HCT116 (cell line): ENCODE measurements at regions not wholly inside any gene's neighbourhood (a gene's known extent, or its start where the extent isn't known, plus 50 kb on each side); places are given as distances from the start of the nearest gene placed in this dataset.

Experiments used
- ATAC-seq: fragments of 200-7000 bp; cut with Tn5 transposase; 2 replicates; pipeline ENCODE4 v1.9.1; 2020; ENCODE audit warnings: mild to moderate bottlenecking, moderate library complexity
- BruUV-seq: library from RNA; stranded (reverse); fragments of 400-500 nt; replicated peaks from 2 replicates; lab custom pipeline; 2021; lab: Mats Ljungman, UMichigan
- CTCF ChIA-PET: fragments of 300-600 bp; sonication (Branson Sonifier 250); formaldehyde crosslinking; loops from one replicate; lab custom pipeline; 2021; ENCODE audit warnings: antibody characterized with exemption; lab: Charles Lee
- POLR2A ChIA-PET: fragments of 300-600, 350-600 bp; sonication (Branson Sonifier 250); formaldehyde crosslinking; loops from one replicate; lab custom pipeline; 2021; ENCODE audit warnings: antibody characterized with exemption; lab: Charles Lee
- RAD21 ChIA-PET, 2 experiments: fragments of 300-600 bp; sonication (Branson Sonifier 250); formaldehyde crosslinking; loops; one replicate each; lab custom pipeline; 2023; ENCODE audit warnings: low total read pairs in 2 of 2; ENCODE audit not compliant: uncharacterized antibody in 2 of 2, unreplicated experiment in 2 of 2, low non-redundant PET in 1 of 2; lab: Charles Lee
- DNase-seq: peaks from one replicate; pipeline ENCODE4 v3.0.0-alpha.2; 2010; ENCODE audit warnings: low read depth, low spot score
- H2AFZ ChIP-seq: fragments of 200-600 bp; shearing (Covaris generic), sonication (generic); 2 replicates; pipeline ENCODE4 v1.6.1; 2017; ENCODE audit warnings: low read depth, mixed run types, mixed read lengths, antibody characterized with exemption, low read length; ENCODE audit not compliant: poor library complexity, severe bottlenecking
- H3K27ac ChIP-seq: 2 replicates; pipeline ENCODE4 v1.5.1; 2012; ENCODE audit warnings: low read depth, low read length
- H3K27me3 ChIP-seq: fragments of 200-600 bp; sonication (generic); 2 replicates; pipeline ENCODE4 v1.6.1; 2016; ENCODE audit warnings: mixed run types, low read length, mixed read lengths; ENCODE audit not compliant: insufficient read depth
- H3K36me3 ChIP-seq, 2 experiments: fragments of 200-500 bp in 1 of 2; fragments of 200-600 bp in 1 of 2; sonication (Bioruptor generic) in 1 of 2; sonication (generic) in 1 of 2; 2 replicates each; pipeline versions ENCODE4 v1.5.1 to v1.6.1; 2014 to 2016; ENCODE audit warnings: low read length in 2 of 2, inconsistent platforms in 1 of 2, mixed read lengths in 1 of 2, mixed run types in 1 of 2; ENCODE audit not compliant: insufficient read depth in 2 of 2, control insufficient read depth in 1 of 2
- H3K4me1 ChIP-seq, 2 experiments: fragments of 200-600 bp in 1 of 2; sonication (generic) in 1 of 2; 2 replicates each; pipeline versions ENCODE4 v1.5.1 to v1.6.1; 2012 to 2017; ENCODE audit warnings: low read length in 2 of 2, inconsistent platforms in 1 of 2, mild to moderate bottlenecking in 1 of 2, mixed read lengths in 1 of 2, mixed run types in 1 of 2, moderate library complexity in 1 of 2; ENCODE audit not compliant: insufficient read depth in 2 of 2, control insufficient read depth in 1 of 2
- H3K4me2 ChIP-seq: fragments of 200-600 bp; sonication (generic); 2 replicates; pipeline ENCODE4 v1.6.1; 2017; ENCODE audit warnings: mixed run types, low read length, mixed read lengths
- H3K4me3 ChIP-seq, 2 experiments: fragments of 200-600 bp in 1 of 2; sonication (generic) in 1 of 2; replicated peaks in 1 of 2; 2 replicates each; pipeline ENCODE4 v1.5.1; 2011 to 2016; ENCODE audit warnings: low read length in 2 of 2, control low read depth in 1 of 2, low read depth in 1 of 2, mild to moderate bottlenecking in 1 of 2, mixed read lengths in 1 of 2, mixed run types in 1 of 2
- H3K79me2 ChIP-seq: fragments of 200-600 bp; sonication (generic); 2 replicates; pipeline ENCODE4 v1.6.1; 2017; ENCODE audit warnings: mild to moderate bottlenecking, mixed run types, low read length, moderate library complexity, mixed read lengths; ENCODE audit not compliant: insufficient read depth
- H3K9ac ChIP-seq: fragments of 200-600 bp; sonication (generic); 2 replicates; pipeline ENCODE4 v1.6.1; 2016; ENCODE audit warnings: low read length, mixed read lengths
- H3K9me2 ChIP-seq: fragments of 200-600 bp; sonication (generic), shearing (Covaris generic); 2 replicates; pipeline ENCODE4 v1.6.1; 2017; ENCODE audit warnings: mixed run types, mild to moderate bottlenecking, moderate library complexity; ENCODE audit not compliant: insufficient read depth
- H3K9me3 ChIP-seq, 2 experiments: fragments of 200-500 bp in 1 of 2; fragments of 200-600 bp in 1 of 2; sonication (Bioruptor generic) in 1 of 2; sonication (generic) in 1 of 2; 2 replicates each; pipeline ENCODE4 v1.6.1; 2014 to 2017; ENCODE audit warnings: low read length in 2 of 2, mixed read lengths in 2 of 2, inconsistent platforms in 1 of 2, low read depth in 1 of 2, mild to moderate bottlenecking in 1 of 2, mixed run types in 1 of 2, moderate library complexity in 1 of 2; ENCODE audit not compliant: control insufficient read depth in 1 of 2, insufficient read depth in 1 of 2
- H4K20me1 ChIP-seq: fragments of 200-600 bp; sonication (generic), shearing (Covaris generic); 2 replicates; pipeline ENCODE4 v1.6.1; 2017; ENCODE audit warnings: mixed run types, mild to moderate bottlenecking, moderate library complexity; ENCODE audit not compliant: insufficient read depth
- CBX3 ChIP-seq: IDR thresholded peaks from 2 replicates; pipeline ENCODE4 v1.6.1; 2012; ENCODE audit warnings: low read depth
- EGR1 ChIP-seq: IDR thresholded peaks from 2 replicates; pipeline ENCODE4 v1.6.1; 2012; ENCODE audit warnings: low read depth
- ELF1 ChIP-seq: IDR thresholded peaks from 2 replicates; pipeline ENCODE4 v1.6.1; 2012; ENCODE audit warnings: low read depth, borderline replicate concordance
- EZH2 ChIP-seq: fragments of 200-600 bp; sonication (generic); IDR thresholded peaks from 2 replicates; pipeline ENCODE4 v1.6.1; 2017; ENCODE audit warnings: antibody characterized with exemption, mixed run types
- EZH2phosphoT487 ChIP-seq: fragments of 200-600 bp; IDR thresholded peaks from 2 replicates; pipeline ENCODE4 v1.6.1; 2018; ENCODE audit warnings: antibody characterized with exemption, borderline replicate concordance
- FOSL1 ChIP-seq: IDR thresholded peaks from 2 replicates; pipeline ENCODE4 v1.6.1; 2012; ENCODE audit warnings: low read depth
- POLR2A ChIP-seq: IDR thresholded peaks from 2 replicates; pipeline ENCODE4 v1.7.0; 2011; ENCODE audit warnings: borderline replicate concordance; ENCODE audit not compliant: insufficient read depth, insufficient read length; ENCODE audit errors: extremely low read depth
- POLR2AphosphoS5 ChIP-seq: IDR thresholded peaks from 2 replicates; pipeline ENCODE4 v1.6.1; 2011; ENCODE audit warnings: mild to moderate bottlenecking, low read depth, low read length, moderate library complexity
- SRF ChIP-seq: IDR thresholded peaks from 2 replicates; pipeline ENCODE4 v1.6.1; 2012; ENCODE audit warnings: low read depth
- TCF7L2 ChIP-seq: IDR thresholded peaks from 2 replicates; pipeline ENCODE4 v1.7.0; 2011; ENCODE audit warnings: borderline replicate concordance, inconsistent platforms; ENCODE audit not compliant: insufficient read depth, insufficient read length; ENCODE audit errors: extremely low read depth
- YY1 ChIP-seq: IDR thresholded peaks from 2 replicates; pipeline ENCODE4 v1.6.1; 2011; ENCODE audit warnings: low read length, low read depth, moderate library complexity, mild to moderate bottlenecking; ENCODE audit not compliant: insufficient replicate concordance; ENCODE audit errors: extremely low read depth
- ZFX ChIP-seq: fragments of 450-650 bp; IDR thresholded peaks from 2 replicates; pipeline ENCODE4 v1.6.1; 2017
- ZNF274 ChIP-seq: fragments of 200-500 bp; sonication (Bioruptor generic); IDR thresholded peaks from 2 replicates; pipeline ENCODE4 v1.6.1; 2014; ENCODE audit warnings: mild to moderate bottlenecking, low read depth, low read length, inconsistent platforms
- intact Hi-C: fragments of 100-400 bp; cut with micrococcal nuclease; formaldehyde crosslinking; loops from 2 replicates; pipeline ENCODE4 v1.10.0; 2022
- TF ChIP-seq, protein P1 (sequence below), 3 experiments: fragments of 200-600 bp in 1 of 3; sonication (generic) in 1 of 3; IDR thresholded peaks in 2 of 3; conservative IDR thresholded peaks in 1 of 3; 2 replicates each; pipeline ENCODE4 v1.5.1; 2012 to 2017; ENCODE audit warnings: low read depth in 2 of 3, low read length in 2 of 3, antibody characterized with exemption in 1 of 3, borderline replicate concordance in 1 of 3, control low read depth in 1 of 3, mild to moderate bottlenecking in 1 of 3, mixed read lengths in 1 of 3, mixed run types in 1 of 3, moderate library complexity in 1 of 3; ENCODE audit not compliant: insufficient read depth in 1 of 3
- TF ChIP-seq, protein P2 (sequence below): IDR thresholded peaks from 2 replicates; pipeline ENCODE4 v1.6.1; 2011; ENCODE audit warnings: mild to moderate bottlenecking, low read length, moderate library complexity; ENCODE audit not compliant: insufficient replicate concordance; ENCODE audit errors: extremely low read depth
- TF ChIP-seq, protein P3 (sequence below): IDR thresholded peaks from 2 replicates; pipeline ENCODE4 v1.6.1; 2012
- TF ChIP-seq, protein P4 (sequence below): IDR thresholded peaks from 2 replicates; pipeline ENCODE4 v1.6.1; 2012

DNA sequence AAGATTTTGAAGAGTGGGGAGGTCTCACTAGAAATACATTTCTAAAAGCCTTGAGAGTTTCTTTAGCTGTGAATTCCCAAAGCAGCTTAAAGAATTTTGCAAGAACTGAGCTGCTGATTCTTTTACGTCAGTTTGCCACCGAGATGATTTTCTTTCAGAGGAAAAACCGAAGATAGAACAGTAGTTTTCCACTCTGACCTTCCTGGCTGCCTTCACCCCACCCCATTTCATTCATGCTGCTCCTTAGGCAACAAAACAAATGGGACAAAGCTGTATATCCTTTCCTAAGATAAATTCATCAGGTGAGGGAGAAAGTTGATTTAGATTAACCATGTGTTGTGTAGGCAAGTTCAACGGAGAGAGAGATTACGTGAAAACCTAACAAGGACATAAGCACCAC is 947.0 kb downstream of the GALC start:
- Histone ChIP-seq H3K4me3 (no peak overlapping the region), H3K9me2 (no peaks in the 10 kb centered on the region), H3K36me3 (no peaks in the 10 kb centered on the region), H3K9ac (no peak overlapping the region), H3K9me3 (peaks cover 0 to 36% of the 10 kb centered on the region in 2 experiments; a peak in 2 of 4 replicates), H3K4me2 (no peak overlapping the region), H3K27ac (no peak overlapping the region), H4K20me1 (no peaks in the 10 kb centered on the region), H3K4me1 (no peaks in the 10 kb centered on the region), H3K79me2 (no peaks in the 10 kb centered on the region), H3K27me3 (no peaks in the 10 kb centered on the region), H2AFZ (no peak overlapping the region)
- POLR2A ChIA-PET: no interaction called here
- TF ChIP-seq EZH2 (no peak), ZNF274 (no peak), TCF7L2 (no peak), EGR1 (no peak), POLR2AphosphoS5 (no peak), ZFX (no peak), POLR2A (no peak), FOSL1 (no peak), ELF1 (no peak), EZH2phosphoT487 (no peak), YY1 (no peak), CBX3 (no peak), SRF (no peak)
- TF ChIP-seq, protein P1, sequence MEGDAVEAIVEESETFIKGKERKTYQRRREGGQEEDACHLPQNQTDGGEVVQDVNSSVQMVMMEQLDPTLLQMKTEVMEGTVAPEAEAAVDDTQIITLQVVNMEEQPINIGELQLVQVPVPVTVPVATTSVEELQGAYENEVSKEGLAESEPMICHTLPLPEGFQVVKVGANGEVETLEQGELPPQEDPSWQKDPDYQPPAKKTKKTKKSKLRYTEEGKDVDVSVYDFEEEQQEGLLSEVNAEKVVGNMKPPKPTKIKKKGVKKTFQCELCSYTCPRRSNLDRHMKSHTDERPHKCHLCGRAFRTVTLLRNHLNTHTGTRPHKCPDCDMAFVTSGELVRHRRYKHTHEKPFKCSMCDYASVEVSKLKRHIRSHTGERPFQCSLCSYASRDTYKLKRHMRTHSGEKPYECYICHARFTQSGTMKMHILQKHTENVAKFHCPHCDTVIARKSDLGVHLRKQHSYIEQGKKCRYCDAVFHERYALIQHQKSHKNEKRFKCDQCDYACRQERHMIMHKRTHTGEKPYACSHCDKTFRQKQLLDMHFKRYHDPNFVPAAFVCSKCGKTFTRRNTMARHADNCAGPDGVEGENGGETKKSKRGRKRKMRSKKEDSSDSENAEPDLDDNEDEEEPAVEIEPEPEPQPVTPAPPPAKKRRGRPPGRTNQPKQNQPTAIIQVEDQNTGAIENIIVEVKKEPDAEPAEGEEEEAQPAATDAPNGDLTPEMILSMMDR (IDR thresholded peaks at IDR 0.05 in 2 of 3, conservative IDR thresholded peaks at IDR 0.05 in 1 of 3; ENCODE audit: borderline replicate concordance in 1 of 3, insufficient read depth in 1 of 3, low read depth in 2 of 3, low read length in 2 of 3): no peak
- TF ChIP-seq, protein P2, sequence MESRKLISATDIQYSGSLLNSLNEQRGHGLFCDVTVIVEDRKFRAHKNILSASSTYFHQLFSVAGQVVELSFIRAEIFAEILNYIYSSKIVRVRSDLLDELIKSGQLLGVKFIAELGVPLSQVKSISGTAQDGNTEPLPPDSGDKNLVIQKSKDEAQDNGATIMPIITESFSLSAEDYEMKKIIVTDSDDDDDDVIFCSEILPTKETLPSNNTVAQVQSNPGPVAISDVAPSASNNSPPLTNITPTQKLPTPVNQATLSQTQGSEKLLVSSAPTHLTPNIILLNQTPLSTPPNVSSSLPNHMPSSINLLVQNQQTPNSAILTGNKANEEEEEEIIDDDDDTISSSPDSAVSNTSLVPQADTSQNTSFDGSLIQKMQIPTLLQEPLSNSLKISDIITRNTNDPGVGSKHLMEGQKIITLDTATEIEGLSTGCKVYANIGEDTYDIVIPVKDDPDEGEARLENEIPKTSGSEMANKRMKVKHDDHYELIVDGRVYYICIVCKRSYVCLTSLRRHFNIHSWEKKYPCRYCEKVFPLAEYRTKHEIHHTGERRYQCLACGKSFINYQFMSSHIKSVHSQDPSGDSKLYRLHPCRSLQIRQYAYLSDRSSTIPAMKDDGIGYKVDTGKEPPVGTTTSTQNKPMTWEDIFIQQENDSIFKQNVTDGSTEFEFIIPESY: no peak
- TF ChIP-seq, protein P3, sequence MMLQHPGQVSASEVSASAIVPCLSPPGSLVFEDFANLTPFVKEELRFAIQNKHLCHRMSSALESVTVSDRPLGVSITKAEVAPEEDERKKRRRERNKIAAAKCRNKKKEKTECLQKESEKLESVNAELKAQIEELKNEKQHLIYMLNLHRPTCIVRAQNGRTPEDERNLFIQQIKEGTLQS: no peak
- TF ChIP-seq, protein P4, sequence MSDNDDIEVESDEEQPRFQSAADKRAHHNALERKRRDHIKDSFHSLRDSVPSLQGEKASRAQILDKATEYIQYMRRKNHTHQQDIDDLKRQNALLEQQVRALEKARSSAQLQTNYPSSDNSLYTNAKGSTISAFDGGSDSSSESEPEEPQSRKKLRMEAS: no peak
- BruUV-seq: no TSS peak
- intact Hi-C loops: no loop called here
- ATAC-seq (no peak), DNase-seq (no peak)
- RAD21 ChIA-PET: no interaction called here
- CTCF ChIA-PET: no interaction called here
